Lower leg skin (tissue), 4 donors: ENCODE measurements at regions not wholly inside any gene's neighbourhood (a gene's known extent, or its start where the extent isn't known, plus 50 kb on each side); places are given as distances from the start of the nearest gene placed in this dataset.

Experiments used
- DNase-seq, 2 donors: peaks; one replicate each; pipeline ENCODE4 v3.0.0-alpha.2; 2019; ENCODE audit warnings: low spot score in 2 of 2
- H3K4me3 ChIP-seq: fragments of 200-600 bp; sonication (generic); 2 replicates; pipeline ENCODE4 v1.5.1; 2017; ENCODE audit warnings: mild to moderate bottlenecking, low read depth; ENCODE audit not compliant: poor library complexity, severe bottlenecking
- CTCF ChIP-seq, 3 donors: fragments of 450-650 bp; IDR thresholded peaks; one replicate each; pipeline ENCODE4 v1.5.1; 2016; ENCODE audit warnings: antibody characterized with exemption in 3 of 3, mild to moderate bottlenecking in 3 of 3, moderate library complexity in 2 of 3
- POLR2A ChIP-seq, 2 donors: fragments of 450-650 bp; IDR thresholded peaks; one replicate each; pipeline ENCODE4 v1.6.1; 2016 to 2017; ENCODE audit warnings: antibody characterized with exemption in 2 of 2, mild to moderate bottlenecking in 1 of 2, moderate library complexity in 1 of 2
- WGBS, 2 donors: methylation state at CpG; one replicate each; pipeline ENCODE4 v1.1.5; 2018; 5-methylcytosine and 5-hydroxymethylcytosine counted together
- intact Hi-C: fragments of 100-400 bp; cut with DNase I; formaldehyde crosslinking; loops from one replicate; pipeline ENCODE4 v1.15.0; 2023; ENCODE audit warnings: low total_unique reads

- 73 to 78% methylated on average over 7 of the region's 7 CpGs for WGBS, 2 donors
- TF ChIP-seq CTCF (IDR thresholded peaks at IDR 0.05) (no peak), POLR2A (IDR thresholded peaks at IDR 0.05) (no peak)
- no peak overlapping the region for H3K4me3 ChIP-seq
- intact Hi-C loops, result no loop called here
- no peak for DNase-seq
These were observed 153.5 kb upstream of the RAI14 start for GRCh38 chr5:34502581-34502980.

DNA sequence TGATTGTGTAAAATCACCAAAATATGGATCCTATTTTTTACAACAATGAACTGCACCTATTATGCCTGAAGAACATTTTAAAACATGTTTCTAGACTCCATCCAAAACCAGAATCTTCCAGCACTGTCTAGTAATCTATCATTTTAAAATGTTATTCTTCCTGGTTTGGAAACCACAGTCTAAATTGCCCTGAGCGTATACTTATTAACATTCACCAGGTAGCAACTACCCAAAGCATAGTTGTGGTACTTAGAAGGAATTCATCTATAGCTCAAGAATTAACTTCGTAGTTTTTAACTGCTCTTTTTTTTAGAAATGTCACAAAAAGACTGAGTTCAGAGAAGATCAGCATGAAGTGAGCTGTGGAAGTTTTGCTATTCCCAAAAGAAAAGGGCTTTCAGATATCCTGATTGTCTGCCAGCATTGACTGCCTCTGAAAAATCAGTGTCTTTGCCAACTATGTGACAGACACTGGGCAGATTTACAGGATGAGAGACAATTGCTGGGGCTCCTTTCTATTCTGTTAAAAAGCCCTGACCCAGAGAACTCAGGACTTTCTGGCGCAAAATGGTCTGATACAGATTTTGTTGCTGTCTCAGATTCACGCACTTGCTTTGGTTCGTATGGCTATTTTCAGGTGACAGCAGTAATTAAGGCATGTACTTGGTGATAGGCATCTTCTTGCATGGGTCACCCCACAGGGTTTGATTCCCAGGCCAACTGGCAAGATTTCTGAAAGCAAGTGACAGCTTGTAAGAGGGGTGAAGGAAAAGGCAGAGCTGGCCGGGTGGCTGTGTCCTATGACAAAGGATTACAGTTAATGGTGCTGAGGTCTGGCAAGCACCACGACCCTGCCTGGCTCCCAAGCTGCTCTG is 152.5 kb upstream of the RAI14 start:
- DNase-seq, result no peak

DNA sequence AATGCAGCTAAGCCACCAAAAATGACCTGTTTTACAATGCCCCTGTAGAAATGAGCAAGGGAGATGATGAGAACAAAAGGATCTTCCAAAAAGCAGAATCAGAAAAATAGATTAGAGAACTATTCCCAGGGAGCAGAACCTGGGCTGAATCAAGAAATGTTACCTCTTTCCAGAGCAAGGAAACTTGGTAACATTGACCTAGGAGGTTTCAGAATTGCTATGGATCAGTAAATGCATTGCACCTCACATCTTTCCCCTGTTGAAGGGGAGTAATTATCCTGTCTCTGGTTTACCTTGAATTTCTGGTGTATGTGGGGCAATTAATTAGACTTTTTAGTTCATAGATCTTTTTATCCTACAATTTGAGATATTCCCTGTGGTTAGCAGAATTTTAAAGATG is 151.2 kb upstream of the RAI14 start:
- no peak for DNase-seq
- H3K4me3 ChIP-seq, result no peak overlapping the region
- intact Hi-C loops, result no loop called here
- TF ChIP-seq POLR2A (IDR thresholded peaks at IDR 0.05) (no peak), CTCF (IDR thresholded peaks at IDR 0.05) (no peak)

More for the DNA sequence above, 152.5 kb upstream of the RAI14 start:
- WGBS, 2 donors, result 16 to 27% methylated on average over 7 of the region's 7 CpGs
- intact Hi-C loops, result no loop called here
- TF ChIP-seq POLR2A (IDR thresholded peaks at IDR 0.05) (no peak), CTCF (IDR thresholded peaks at IDR 0.05) (no peak)
- H3K4me3 ChIP-seq, result no peak overlapping the region

GRCh38 chr5:34505731-34506130 is 150.4 kb upstream of the RAI14 start:
- H3K4me3 ChIP-seq, result no peak overlapping the region
- intact Hi-C loops, result no loop called here
- DNase-seq, result no peak
- TF ChIP-seq POLR2A (IDR thresholded peaks at IDR 0.05) (no peak), CTCF (IDR thresholded peaks at IDR 0.05) (no peak)
- 86 to 89% methylated on average over 2 of the region's 2 CpGs for WGBS, 2 donors

- 82 to 97% methylated on average over 2 of the region's 2 CpGs for WGBS, 2 donors
- TF ChIP-seq CTCF (IDR thresholded peaks at IDR 0.05), result no peak
- TF ChIP-seq POLR2A (IDR thresholded peaks at IDR 0.05), result no peak
- no peak for DNase-seq
These were observed 148.2 kb upstream of the RAI14 start for GRCh38 chr5:34507933-34508332.

DNA sequence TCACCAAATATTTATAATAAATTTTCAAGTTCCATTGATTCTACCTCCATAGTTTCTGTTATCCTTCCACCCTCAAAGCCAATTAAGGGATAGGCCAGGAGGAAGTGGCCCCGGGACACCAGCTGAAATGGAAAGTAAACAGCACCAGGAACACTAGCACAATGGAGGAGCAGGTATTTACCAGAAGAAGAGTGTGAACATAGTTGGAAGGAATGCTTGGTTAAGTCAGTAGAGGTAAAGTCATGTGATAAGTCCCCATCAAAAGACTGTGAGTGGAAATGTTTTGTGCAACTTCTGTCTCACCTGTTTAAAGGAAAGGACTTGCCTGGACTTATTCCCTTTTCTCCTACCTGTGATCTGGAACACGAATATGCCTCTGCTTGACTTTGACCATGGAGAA is 146.7 kb upstream of the RAI14 start:
- intact Hi-C loops, result no loop called here
- no peak for DNase-seq
- WGBS, 2 donors, result 50 to 55% methylated on average over 2 of the region's 2 CpGs
- H3K4me3 ChIP-seq, result no peak overlapping the region
- TF ChIP-seq POLR2A (IDR thresholded peaks at IDR 0.05) (no peak), CTCF (IDR thresholded peaks at IDR 0.05) (no peak)

More at GRCh38 chr5:34507933-34508332, 148.2 kb upstream of the RAI14 start:
- intact Hi-C loops, result no loop called here
- no peak overlapping the region for H3K4me3 ChIP-seq
